Suprapubic skin (tissue), 4 donors: ENCODE measurements at regions not wholly inside any gene's neighbourhood (a gene's known extent, or its start where the extent isn't known, plus 50 kb on each side); places are given as distances from the start of the nearest gene placed in this dataset.

Experiments used
- EP300 ChIP-seq: sonication (generic); formaldehyde crosslinking; IDR thresholded peaks from one replicate; pipeline ENCODE4 v1.6.1; 2017; ENCODE audit warnings: antibody characterized with exemption
- POLR2AphosphoS5 ChIP-seq, 3 donors: sonication (generic); formaldehyde crosslinking; IDR thresholded peaks; one replicate each; pipeline ENCODE4 v1.6.1; 2017; ENCODE audit warnings: antibody characterized with exemption in 3 of 3
- TF ChIP-seq, protein P1 (sequence below), 2 donors: fragments of 200-600 bp in 1 of 2; fragments of 450-650 bp in 1 of 2; sonication (generic) in 1 of 2; IDR thresholded peaks; one replicate each; pipeline ENCODE4 v1.5.1; 2016 to 2019; ENCODE audit warnings: antibody characterized with exemption in 2 of 2, mild to moderate bottlenecking in 1 of 2, moderate library complexity in 1 of 2

DNA sequence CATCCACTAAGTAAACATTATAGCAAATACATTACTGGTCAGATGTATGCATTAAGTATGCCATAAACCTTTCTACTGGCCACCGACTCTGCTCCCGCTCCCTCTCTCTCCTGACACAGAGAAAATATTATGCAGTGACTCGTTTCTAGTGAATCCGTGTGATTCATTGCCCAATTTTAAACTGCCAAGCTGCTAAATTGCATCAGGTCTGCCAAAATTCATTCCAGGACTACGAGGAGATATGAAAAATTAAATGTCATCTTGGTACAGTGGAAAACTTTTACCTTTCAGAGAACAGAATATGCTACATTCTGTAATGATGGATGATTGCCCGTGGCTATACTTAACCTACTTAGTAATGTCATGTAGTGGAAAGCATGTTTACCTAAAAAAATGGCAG lies 368.8 kb upstream of the TSHZ3 start:
- TF ChIP-seq, protein P1, sequence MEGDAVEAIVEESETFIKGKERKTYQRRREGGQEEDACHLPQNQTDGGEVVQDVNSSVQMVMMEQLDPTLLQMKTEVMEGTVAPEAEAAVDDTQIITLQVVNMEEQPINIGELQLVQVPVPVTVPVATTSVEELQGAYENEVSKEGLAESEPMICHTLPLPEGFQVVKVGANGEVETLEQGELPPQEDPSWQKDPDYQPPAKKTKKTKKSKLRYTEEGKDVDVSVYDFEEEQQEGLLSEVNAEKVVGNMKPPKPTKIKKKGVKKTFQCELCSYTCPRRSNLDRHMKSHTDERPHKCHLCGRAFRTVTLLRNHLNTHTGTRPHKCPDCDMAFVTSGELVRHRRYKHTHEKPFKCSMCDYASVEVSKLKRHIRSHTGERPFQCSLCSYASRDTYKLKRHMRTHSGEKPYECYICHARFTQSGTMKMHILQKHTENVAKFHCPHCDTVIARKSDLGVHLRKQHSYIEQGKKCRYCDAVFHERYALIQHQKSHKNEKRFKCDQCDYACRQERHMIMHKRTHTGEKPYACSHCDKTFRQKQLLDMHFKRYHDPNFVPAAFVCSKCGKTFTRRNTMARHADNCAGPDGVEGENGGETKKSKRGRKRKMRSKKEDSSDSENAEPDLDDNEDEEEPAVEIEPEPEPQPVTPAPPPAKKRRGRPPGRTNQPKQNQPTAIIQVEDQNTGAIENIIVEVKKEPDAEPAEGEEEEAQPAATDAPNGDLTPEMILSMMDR (IDR thresholded peaks at IDR 0.05): no peak
- TF ChIP-seq POLR2AphosphoS5 (IDR thresholded peaks at IDR 0.05) (no peak), EP300 (no peak)
